ENCODE measurements at regions not wholly inside any gene's neighbourhood (a gene's known extent, or its start where the extent isn't known, plus 50 kb on each side); places are given as distances from the start of the nearest gene placed in this dataset.

DNA sequence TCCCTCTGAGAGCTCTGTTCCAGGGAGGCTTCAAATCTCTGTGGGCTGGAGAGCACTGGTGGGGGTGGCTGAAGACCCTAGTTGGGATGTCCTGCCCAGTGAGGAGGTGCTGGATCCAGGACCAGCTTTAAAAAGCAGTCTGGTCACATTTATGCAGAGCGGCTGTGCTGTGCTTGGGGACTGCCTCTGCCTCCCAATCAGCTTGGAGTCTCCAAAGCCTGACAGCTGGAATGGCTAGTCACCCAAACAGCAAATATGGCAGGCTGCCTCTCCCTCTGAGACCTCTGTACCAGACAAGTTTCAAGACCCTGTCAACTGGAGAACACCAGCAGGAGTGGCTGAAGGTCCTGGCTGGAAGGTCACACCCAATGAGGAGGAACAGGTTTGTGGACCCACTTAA is 848.1 kb upstream of the DIAPH2 start:
- no peak for ATAC-seq
- no peak overlapping the region for H3K4me3 ChIP-seq
- no CpG with 5 or more reads among the region's 1 CpG for WGBS (ENCODE audit: missing lambda C conversion rate)
- H3K27ac ChIP-seq: no peak overlapping the region
- no peak for TF ChIP-seq KDM5A (IDR thresholded peaks at IDR 0.05)
- TF ChIP-seq, protein P1, sequence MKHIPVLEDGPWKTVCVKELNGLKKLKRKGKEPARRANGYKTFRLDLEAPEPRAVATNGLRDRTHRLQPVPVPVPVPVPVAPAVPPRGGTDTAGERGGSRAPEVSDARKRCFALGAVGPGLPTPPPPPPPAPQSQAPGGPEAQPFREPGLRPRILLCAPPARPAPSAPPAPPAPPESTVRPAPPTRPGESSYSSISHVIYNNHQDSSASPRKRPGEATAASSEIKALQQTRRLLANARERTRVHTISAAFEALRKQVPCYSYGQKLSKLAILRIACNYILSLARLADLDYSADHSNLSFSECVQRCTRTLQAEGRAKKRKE (CRISPR knock-in tag; IDR thresholded peaks at IDR 0.05; ENCODE audit: low read depth): no peak
- H3K4me2 ChIP-seq: no peak overlapping the region
- DNase-seq (ENCODE audit: low read depth in 1 of 2, low spot score in 1 of 2): no peak
- no peaks in the 10 kb centered on the region for H3K4me1 ChIP-seq
- POLR2A ChIA-PET: no interaction called here
- CTCF ChIA-PET: no interaction called here
- no peaks in the 10 kb centered on the region for H3K9me3 ChIP-seq
- no peak for FAIRE-seq

DNA sequence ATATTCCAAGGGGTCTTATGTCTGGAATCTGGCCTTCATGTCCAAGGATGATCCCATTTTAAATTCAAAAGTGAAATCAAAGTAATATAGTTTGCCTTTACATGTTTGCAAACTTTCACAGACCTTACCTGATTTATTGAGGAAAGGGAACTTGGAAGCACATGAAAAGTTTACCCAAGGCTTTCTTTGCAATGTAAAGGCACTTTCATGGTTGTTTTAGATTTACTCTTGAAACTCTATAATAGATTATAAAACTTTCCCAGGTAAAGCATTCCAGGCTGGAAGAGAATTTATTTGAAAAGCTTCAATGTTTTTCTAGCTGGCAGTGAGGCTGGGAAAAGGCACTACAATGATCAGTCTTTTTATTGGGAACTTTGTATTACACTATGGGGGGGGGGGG is 842.8 kb upstream of the DIAPH2 start:
- H3K4me1 ChIP-seq: no peaks in the 10 kb centered on the region
- CTCF ChIA-PET: no interaction called here
- no peak overlapping the region for H3K4me3 ChIP-seq
- DNase-seq (ENCODE audit: low read depth in 1 of 2, low spot score in 1 of 2): no peak
- POLR2A ChIA-PET: no interaction called here
- H3K27ac ChIP-seq: no peak overlapping the region
- no peak overlapping the region for H3K4me2 ChIP-seq
- TF ChIP-seq CBX2 (IDR thresholded peaks at IDR 0.05; ENCODE audit: borderline replicate concordance, low read depth): no peak
- no peak for TF ChIP-seq FOXS1 (CRISPR knock-in tag; IDR thresholded peaks at IDR 0.05)
- TF ChIP-seq, protein P2, sequence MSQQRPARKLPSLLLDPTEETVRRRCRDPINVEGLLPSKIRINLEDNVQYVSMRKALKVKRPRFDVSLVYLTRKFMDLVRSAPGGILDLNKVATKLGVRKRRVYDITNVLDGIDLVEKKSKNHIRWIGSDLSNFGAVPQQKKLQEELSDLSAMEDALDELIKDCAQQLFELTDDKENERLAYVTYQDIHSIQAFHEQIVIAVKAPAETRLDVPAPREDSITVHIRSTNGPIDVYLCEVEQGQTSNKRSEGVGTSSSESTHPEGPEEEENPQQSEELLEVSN (IDR thresholded peaks at IDR 0.05; ENCODE audit: borderline replicate concordance, low read depth): no peak
- no peak for TF ChIP-seq ZSCAN20 (CRISPR knock-in tag; IDR thresholded peaks at IDR 0.05)
- TF ChIP-seq HOXB5 (CRISPR knock-in tag; IDR thresholded peaks at IDR 0.05): no peak
- TF ChIP-seq, protein P3, sequence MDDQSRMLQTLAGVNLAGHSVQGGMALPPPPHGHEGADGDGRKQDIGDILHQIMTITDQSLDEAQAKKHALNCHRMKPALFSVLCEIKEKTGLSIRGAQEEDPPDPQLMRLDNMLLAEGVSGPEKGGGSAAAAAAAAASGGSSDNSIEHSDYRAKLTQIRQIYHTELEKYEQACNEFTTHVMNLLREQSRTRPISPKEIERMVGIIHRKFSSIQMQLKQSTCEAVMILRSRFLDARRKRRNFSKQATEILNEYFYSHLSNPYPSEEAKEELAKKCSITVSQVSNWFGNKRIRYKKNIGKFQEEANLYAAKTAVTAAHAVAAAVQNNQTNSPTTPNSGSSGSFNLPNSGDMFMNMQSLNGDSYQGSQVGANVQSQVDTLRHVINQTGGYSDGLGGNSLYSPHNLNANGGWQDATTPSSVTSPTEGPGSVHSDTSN (IDR thresholded peaks at IDR 0.05): no peak
- TF ChIP-seq ZC3H11A (IDR thresholded peaks at IDR 0.05): no peak
- TF ChIP-seq MAZ (IDR thresholded peaks at IDR 0.05; ENCODE audit: borderline replicate concordance, low read depth, low read length): no peak
- TF ChIP-seq GATA3 (IDR thresholded peaks at IDR 0.05; ENCODE audit: borderline replicate concordance): no peak
- TF ChIP-seq RAD21 (conservative IDR thresholded peaks at IDR 0.05 in 1 of 2, IDR thresholded peaks at IDR 0.05 in 1 of 2): no peak
- TF ChIP-seq, protein P4, sequence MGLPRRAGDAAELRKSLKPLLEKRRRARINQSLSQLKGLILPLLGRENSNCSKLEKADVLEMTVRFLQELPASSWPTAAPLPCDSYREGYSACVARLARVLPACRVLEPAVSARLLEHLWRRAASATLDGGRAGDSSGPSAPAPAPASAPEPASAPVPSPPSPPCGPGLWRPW (IDR thresholded peaks at IDR 0.05): no peak
- TF ChIP-seq NPAS2 (CRISPR knock-in tag; IDR thresholded peaks at IDR 0.05; ENCODE audit: borderline replicate concordance): no peak
- TF ChIP-seq, protein P5, sequence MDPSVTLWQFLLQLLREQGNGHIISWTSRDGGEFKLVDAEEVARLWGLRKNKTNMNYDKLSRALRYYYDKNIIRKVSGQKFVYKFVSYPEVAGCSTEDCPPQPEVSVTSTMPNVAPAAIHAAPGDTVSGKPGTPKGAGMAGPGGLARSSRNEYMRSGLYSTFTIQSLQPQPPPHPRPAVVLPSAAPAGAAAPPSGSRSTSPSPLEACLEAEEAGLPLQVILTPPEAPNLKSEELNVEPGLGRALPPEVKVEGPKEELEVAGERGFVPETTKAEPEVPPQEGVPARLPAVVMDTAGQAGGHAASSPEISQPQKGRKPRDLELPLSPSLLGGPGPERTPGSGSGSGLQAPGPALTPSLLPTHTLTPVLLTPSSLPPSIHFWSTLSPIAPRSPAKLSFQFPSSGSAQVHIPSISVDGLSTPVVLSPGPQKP (IDR thresholded peaks at IDR 0.05; ENCODE audit: low read depth, low read length): no peak
- no peak for TF ChIP-seq JUNB (IDR thresholded peaks at IDR 0.05)
- no peak for TF ChIP-seq FOSB (CRISPR knock-in tag; IDR thresholded peaks at IDR 0.05)
- TF ChIP-seq PHF8 (IDR thresholded peaks at IDR 0.05; ENCODE audit: borderline replicate concordance, low read depth): no peak
- no peak for TF ChIP-seq HOXB13 (CRISPR knock-in tag; IDR thresholded peaks at IDR 0.05; ENCODE audit: low read depth)
- no peak for TF ChIP-seq TFCP2L1 (CRISPR knock-in tag; IDR thresholded peaks at IDR 0.05)
- no peak for TF ChIP-seq JUN (IDR thresholded peaks at IDR 0.05)
- TF ChIP-seq, protein P6, sequence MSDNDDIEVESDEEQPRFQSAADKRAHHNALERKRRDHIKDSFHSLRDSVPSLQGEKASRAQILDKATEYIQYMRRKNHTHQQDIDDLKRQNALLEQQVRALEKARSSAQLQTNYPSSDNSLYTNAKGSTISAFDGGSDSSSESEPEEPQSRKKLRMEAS (IDR thresholded peaks at IDR 0.05): no peak
- ATAC-seq: no peak
- no peak for FAIRE-seq
- no peaks in the 10 kb centered on the region for H3K9me3 ChIP-seq

DNA sequence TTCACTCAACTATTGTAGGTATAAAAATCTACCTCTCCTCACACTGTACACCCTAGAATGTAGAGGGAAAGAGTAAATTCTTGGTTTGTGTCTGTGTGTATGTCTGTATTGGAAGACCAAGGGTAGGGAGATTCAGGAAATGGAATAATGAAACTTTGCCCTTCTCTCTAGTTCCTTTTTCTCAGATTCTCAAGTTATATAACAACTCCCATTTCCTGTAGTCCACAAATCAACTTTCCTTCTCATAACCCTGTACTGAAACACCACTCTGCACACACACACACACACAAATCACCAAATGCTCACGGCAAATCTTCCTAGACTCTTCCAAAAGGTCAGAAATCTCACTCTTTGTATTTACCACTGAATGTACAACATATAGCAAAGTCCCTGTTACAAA is 824.5 kb upstream of the DIAPH2 start:
- ChIA-PET POLR2A (no interaction called here), CTCF (no interaction called here)
- no peak for FAIRE-seq
- H3K9me3 ChIP-seq: no peaks in the 10 kb centered on the region
- no peak for ATAC-seq
- DNase-seq (ENCODE audit: low read depth in 1 of 2, low spot score in 1 of 2): no peak
- 0% methylated on average over 1 of the region's 1 CpG for WGBS (ENCODE audit: missing lambda C conversion rate)
- no peak overlapping the region for H3K4me2 ChIP-seq
- no peak overlapping the region for H3K4me3 ChIP-seq
- no peak overlapping the region for H3K27ac ChIP-seq
- H3K4me1 ChIP-seq: no peaks in the 10 kb centered on the region
- TF ChIP-seq RFX5 (IDR thresholded peaks at IDR 0.05): no peak
- no peak for TF ChIP-seq TFCP2L1 (CRISPR knock-in tag; IDR thresholded peaks at IDR 0.05)
- no peak for TF ChIP-seq CHD4 (IDR thresholded peaks at IDR 0.05; ENCODE audit: borderline replicate concordance)
- TF ChIP-seq JUNB (IDR thresholded peaks at IDR 0.05): no peak
- TF ChIP-seq ESRRA (IDR thresholded peaks at IDR 0.05; ENCODE audit: borderline replicate concordance, low read length): no peak
- no peak for TF ChIP-seq CHD2 (IDR thresholded peaks at IDR 0.05; ENCODE audit: low read length, partially characterized antibody)
- no peak for TF ChIP-seq NR3C1 (IDR thresholded peaks at IDR 0.05)
- TF ChIP-seq, protein P2 (IDR thresholded peaks at IDR 0.05; ENCODE audit: borderline replicate concordance, low read depth): no peak
- no peak for TF ChIP-seq ZNF302 (CRISPR knock-in tag; IDR thresholded peaks at IDR 0.05)
- TF ChIP-seq FOXS1 (CRISPR knock-in tag; IDR thresholded peaks at IDR 0.05): no peak
- no peak for TF ChIP-seq RNF2 (IDR thresholded peaks at IDR 0.05; ENCODE audit: borderline replicate concordance, low read depth)
- TF ChIP-seq, protein P7, sequence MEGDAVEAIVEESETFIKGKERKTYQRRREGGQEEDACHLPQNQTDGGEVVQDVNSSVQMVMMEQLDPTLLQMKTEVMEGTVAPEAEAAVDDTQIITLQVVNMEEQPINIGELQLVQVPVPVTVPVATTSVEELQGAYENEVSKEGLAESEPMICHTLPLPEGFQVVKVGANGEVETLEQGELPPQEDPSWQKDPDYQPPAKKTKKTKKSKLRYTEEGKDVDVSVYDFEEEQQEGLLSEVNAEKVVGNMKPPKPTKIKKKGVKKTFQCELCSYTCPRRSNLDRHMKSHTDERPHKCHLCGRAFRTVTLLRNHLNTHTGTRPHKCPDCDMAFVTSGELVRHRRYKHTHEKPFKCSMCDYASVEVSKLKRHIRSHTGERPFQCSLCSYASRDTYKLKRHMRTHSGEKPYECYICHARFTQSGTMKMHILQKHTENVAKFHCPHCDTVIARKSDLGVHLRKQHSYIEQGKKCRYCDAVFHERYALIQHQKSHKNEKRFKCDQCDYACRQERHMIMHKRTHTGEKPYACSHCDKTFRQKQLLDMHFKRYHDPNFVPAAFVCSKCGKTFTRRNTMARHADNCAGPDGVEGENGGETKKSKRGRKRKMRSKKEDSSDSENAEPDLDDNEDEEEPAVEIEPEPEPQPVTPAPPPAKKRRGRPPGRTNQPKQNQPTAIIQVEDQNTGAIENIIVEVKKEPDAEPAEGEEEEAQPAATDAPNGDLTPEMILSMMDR (IDR thresholded peaks at IDR 0.05): no peak
- no peak for TF ChIP-seq KDM5A (IDR thresholded peaks at IDR 0.05)
